ENCODE measurements at regions not wholly inside any gene's neighbourhood (a gene's known extent, or its start where the extent isn't known, plus 50 kb on each side); places are given as distances from the start of the nearest gene placed in this dataset.

- DNase-seq (ENCODE audit: low read depth, low spot score) = no peak
These were observed 151.4 kb upstream of the TSHZ2 start for GRCh38 chr20:52820641-52821292.

- no peak for DNase-seq (ENCODE audit: low read depth, low spot score)
These were observed 153.7 kb upstream of the TSHZ2 start for GRCh38 chr20:52818491-52818890.

GRCh38 chr20:52817981-52818380 is 154.2 kb upstream of the TSHZ2 start:
- no peak for DNase-seq (ENCODE audit: low read depth, low spot score)

- DNase-seq (ENCODE audit: low read depth, low spot score) = no peak
These were observed 154.6 kb upstream of the TSHZ2 start for GRCh38 chr20:52817511-52817910.

- no peak for DNase-seq (ENCODE audit: low read depth, low spot score)
These were observed 157.8 kb upstream of the TSHZ2 start for GRCh38 chr20:52814371-52814770.

- no peak for DNase-seq (ENCODE audit: low read depth, low spot score)
These were observed 159.8 kb upstream of the TSHZ2 start for GRCh38 chr20:52812231-52812847.

GRCh38 chr20:52809003-52809402 is 163.2 kb upstream of the TSHZ2 start:
- DNase-seq (ENCODE audit: low read depth, low spot score) = no peak

- DNase-seq (ENCODE audit: low read depth, low spot score) = no peak
These were observed 165.2 kb upstream of the TSHZ2 start for GRCh38 chr20:52806918-52807317.

- DNase-seq (ENCODE audit: low read depth, low spot score) = no peak
These were observed 166.3 kb upstream of the TSHZ2 start for GRCh38 chr20:52805843-52806242.

GRCh38 chr20:52805296-52805571 is 166.9 kb upstream of the TSHZ2 start:
- no peak for DNase-seq (ENCODE audit: low read depth, low spot score)

- DNase-seq (ENCODE audit: low read depth, low spot score) = no peak
These were observed 167.5 kb upstream of the TSHZ2 start for GRCh38 chr20:52804497-52805295.

- no peak for DNase-seq (ENCODE audit: low read depth, low spot score)
These were observed 170.5 kb upstream of the TSHZ2 start for GRCh38 chr20:52801628-52802006.

GRCh38 chr20:52800734-52801627 is 171.2 kb upstream of the TSHZ2 start:
- no peak for DNase-seq (ENCODE audit: low read depth, low spot score)

GRCh38 chr20:52799130-52799529 is 173.0 kb upstream of the TSHZ2 start:
- DNase-seq (ENCODE audit: low read depth, low spot score) = no peak

GRCh38 chr20:52798124-52798523 is 174.0 kb upstream of the TSHZ2 start:
- no peak for DNase-seq (ENCODE audit: low read depth, low spot score)

GRCh38 chr20:52794853-52795252 is 177.3 kb upstream of the TSHZ2 start:
- no peak for DNase-seq (ENCODE audit: low read depth, low spot score)

GRCh38 chr20:52793339-52793963 is 178.7 kb upstream of the TSHZ2 start:
- DNase-seq (ENCODE audit: low read depth, low spot score) = no peak

GRCh38 chr20:52791091-52791490 is 181.1 kb upstream of the TSHZ2 start:
- DNase-seq (ENCODE audit: low read depth, low spot score) = no peak

GRCh38 chr20:52789716-52790115 is 182.4 kb upstream of the TSHZ2 start:
- no peak for DNase-seq (ENCODE audit: low read depth, low spot score)

- no peak for DNase-seq (ENCODE audit: low read depth, low spot score)
These were observed 184.2 kb upstream of the TSHZ2 start for GRCh38 chr20:52787962-52788361.

- DNase-seq (ENCODE audit: low read depth, low spot score) = no peak
These were observed 184.9 kb upstream of the TSHZ2 start for GRCh38 chr20:52787216-52787615.

GRCh38 chr20:52785679-52786078 is 186.5 kb upstream of the TSHZ2 start:
- no peak for DNase-seq (ENCODE audit: low read depth, low spot score)

Data from astrocyte of the hippocampus (primary cell).